Large intestine (tissue), 3 donors: ENCODE measurements at regions not wholly inside any gene's neighbourhood (a gene's known extent, or its start where the extent isn't known, plus 50 kb on each side); places are given as distances from the start of the nearest gene placed in this dataset.

Experiments used
- DNase-seq, 2 donors: peaks; one replicate each; pipeline versions ENCODE4 v3.0.0 to v3.0.0-alpha.2; 2013
- H3K27ac ChIP-seq: one replicate; pipeline ENCODE4 v1.5.1; 2013; ENCODE audit warnings: low read length
- H3K27me3 ChIP-seq: 2 replicates; pipeline ENCODE4 v1.6.1; 2013; ENCODE audit warnings: low read length; ENCODE audit not compliant: control insufficient read depth, insufficient read depth
- H3K36me3 ChIP-seq: 2 replicates; pipeline ENCODE4 v1.6.1; 2013; ENCODE audit warnings: low read length; ENCODE audit not compliant: control insufficient read depth, insufficient read depth
- H3K4me1 ChIP-seq: one replicate; pipeline ENCODE4 v1.6.1; 2013; ENCODE audit warnings: low read length; ENCODE audit not compliant: control insufficient read depth, insufficient read depth
- H3K4me3 ChIP-seq: one replicate; pipeline ENCODE4 v1.5.1; 2013; ENCODE audit warnings: low read length
- H3K9me3 ChIP-seq: one replicate; pipeline ENCODE4 v1.6.1; 2013; ENCODE audit warnings: mild to moderate bottlenecking, low read depth, low read length, moderate library complexity; ENCODE audit not compliant: control insufficient read depth
- whole genome bisulfite sequencing: methylation state at CpG from one replicate; pipeline ENCODE4 v1.1.5; 2013; ENCODE audit warnings: low lambda C conversion rate; ENCODE audit not compliant: insufficient coverage; 5-methylcytosine and 5-hydroxymethylcytosine counted together

- WGBS: 89% methylated on average over 1 of the region's 2 CpGs
- no peaks in the 10 kb centered on the region for H3K4me1 ChIP-seq
- no peak for DNase-seq
Observed at GRCh38 chr2:144801766-144802165, 281.8 kb upstream of the ZEB2 start.

GRCh38 chr2:144801325-144801724 is 281.4 kb upstream of the ZEB2 start:
- Histone ChIP-seq H3K36me3 (no peaks in the 10 kb centered on the region), H3K4me1 (no peaks in the 10 kb centered on the region), H3K4me3 (no peak overlapping the region), H3K9me3 (no peaks in the 10 kb centered on the region), H3K27ac (no peak overlapping the region), H3K27me3 (no peaks in the 10 kb centered on the region)
- no peak for DNase-seq
- WGBS: 100% methylated on average over 1 of the region's 1 CpG

More at GRCh38 chr2:144801766-144802165, 281.8 kb upstream of the ZEB2 start:
- Histone ChIP-seq H3K4me3 (no peak overlapping the region), H3K27ac (no peak overlapping the region), H3K27me3 (no peaks in the 10 kb centered on the region), H3K36me3 (no peaks in the 10 kb centered on the region), H3K9me3 (no peaks in the 10 kb centered on the region)

- no peaks in the 10 kb centered on the region for H3K36me3 ChIP-seq
- H3K9me3 ChIP-seq: no peaks in the 10 kb centered on the region
- no peak overlapping the region for H3K27ac ChIP-seq
- no peak overlapping the region for H3K4me3 ChIP-seq
- no peaks in the 10 kb centered on the region for H3K4me1 ChIP-seq
- 80% methylated on average over 1 of the region's 3 CpGs for WGBS
- H3K27me3 ChIP-seq: no peaks in the 10 kb centered on the region
- DNase-seq: no peak
Observed at GRCh38 chr2:144798989-144799388, 279.1 kb upstream of the ZEB2 start.

GRCh38 chr2:144798034-144798433 is 278.1 kb upstream of the ZEB2 start:
- no peaks in the 10 kb centered on the region for H3K9me3 ChIP-seq
- no peak for DNase-seq
- no peak overlapping the region for H3K27ac ChIP-seq
- WGBS: 100% methylated on average over 1 of the region's 2 CpGs
- no peak overlapping the region for H3K4me3 ChIP-seq
- H3K36me3 ChIP-seq: no peaks in the 10 kb centered on the region
- no peaks in the 10 kb centered on the region for H3K27me3 ChIP-seq
- no peaks in the 10 kb centered on the region for H3K4me1 ChIP-seq

GRCh38 chr2:144796936-144797335 is 277.0 kb upstream of the ZEB2 start:
- H3K27ac ChIP-seq: no peak overlapping the region
- no peaks in the 10 kb centered on the region for H3K9me3 ChIP-seq
- no peak overlapping the region for H3K4me3 ChIP-seq
- no peaks in the 10 kb centered on the region for H3K36me3 ChIP-seq
- DNase-seq: no peak
- 33% methylated on average over 1 of the region's 3 CpGs for WGBS
- no peaks in the 10 kb centered on the region for H3K27me3 ChIP-seq
- H3K4me1 ChIP-seq: no peaks in the 10 kb centered on the region

- H3K4me1 ChIP-seq: no peaks in the 10 kb centered on the region
- WGBS: no CpG with 5 or more reads among the region's 2 CpGs
- H3K27ac ChIP-seq: no peak overlapping the region
- no peaks in the 10 kb centered on the region for H3K27me3 ChIP-seq
- no peak for DNase-seq
- no peak overlapping the region for H3K4me3 ChIP-seq
- H3K36me3 ChIP-seq: no peaks in the 10 kb centered on the region
- no peaks in the 10 kb centered on the region for H3K9me3 ChIP-seq
Observed at GRCh38 chr2:144796164-144796563, 276.2 kb upstream of the ZEB2 start.

- no CpG with 5 or more reads among the region's 5 CpGs for WGBS
- no peaks in the 10 kb centered on the region for H3K36me3 ChIP-seq
Observed at GRCh38 chr2:144785253-144785652, 265.3 kb upstream of the ZEB2 start.

GRCh38 chr2:144780983-144781382 is 261.1 kb upstream of the ZEB2 start:
- Histone ChIP-seq H3K27me3 (no peaks in the 10 kb centered on the region), H3K27ac (no peak overlapping the region), H3K4me3 (no peak overlapping the region), H3K36me3 (no peaks in the 10 kb centered on the region), H3K9me3 (no peaks in the 10 kb centered on the region), H3K4me1 (no peaks in the 10 kb centered on the region)
- DNase-seq: no peak
- 90% methylated on average over 3 of the region's 3 CpGs for WGBS

More at GRCh38 chr2:144785253-144785652, 265.3 kb upstream of the ZEB2 start:
- DNase-seq: no peak
- H3K4me1 ChIP-seq: no peaks in the 10 kb centered on the region
- no peak overlapping the region for H3K27ac ChIP-seq
- H3K9me3 ChIP-seq: no peaks in the 10 kb centered on the region
- no peaks in the 10 kb centered on the region for H3K27me3 ChIP-seq
- no peak overlapping the region for H3K4me3 ChIP-seq

- Histone ChIP-seq H3K36me3 (no peaks in the 10 kb centered on the region), H3K27me3 (no peaks in the 10 kb centered on the region), H3K9me3 (no peaks in the 10 kb centered on the region), H3K27ac (no peak overlapping the region), H3K4me3 (no peak overlapping the region), H3K4me1 (no peaks in the 10 kb centered on the region)
- DNase-seq: no peak
Observed at GRCh38 chr2:144776766-144777165, 256.8 kb upstream of the ZEB2 start.

- Histone ChIP-seq H3K36me3 (no peaks in the 10 kb centered on the region), H3K27ac (no peak overlapping the region), H3K4me1 (peaks cover 4% of the 10 kb centered on the region), H3K9me3 (no peaks in the 10 kb centered on the region), H3K4me3 (no peak overlapping the region), H3K27me3 (no peaks in the 10 kb centered on the region)
- no peak for DNase-seq
Observed at GRCh38 chr2:144774809-144775208, 254.9 kb upstream of the ZEB2 start.

GRCh38 chr2:144771348-144771747 is 251.4 kb upstream of the ZEB2 start:
- no peaks in the 10 kb centered on the region for H3K9me3 ChIP-seq
- no peaks in the 10 kb centered on the region for H3K36me3 ChIP-seq
- no CpG with 5 or more reads among the region's 3 CpGs for WGBS
- peaks cover 4% of the 10 kb centered on the region for H3K4me1 ChIP-seq
- no peak for DNase-seq
- H3K4me3 ChIP-seq: no peak overlapping the region
- H3K27ac ChIP-seq: no peak overlapping the region
- H3K27me3 ChIP-seq: no peaks in the 10 kb centered on the region
